ES-I3 (cell line): ENCODE measurements at regions not wholly inside any gene's neighbourhood (a gene's known extent, or its start where the extent isn't known, plus 50 kb on each side); places are given as distances from the start of the nearest gene placed in this dataset.

Experiments used
- H3K36me3 ChIP-seq: 2 replicates; pipeline ENCODE4 v1.6.1; 2013; ENCODE audit warnings: mild to moderate bottlenecking, low read length, control low read depth, moderate library complexity; ENCODE audit not compliant: insufficient read depth
- H3K4me1 ChIP-seq: 2 replicates; pipeline ENCODE4 v1.6.1; 2013; ENCODE audit warnings: mild to moderate bottlenecking, control low read depth, low read length; ENCODE audit not compliant: insufficient read depth
- H3K9ac ChIP-seq: 2 replicates; pipeline ENCODE4 v1.6.1; 2013; ENCODE audit warnings: low read depth, mild to moderate bottlenecking, low read length, moderate library complexity
- H3K9me3 ChIP-seq: 2 replicates; pipeline ENCODE4 v1.6.1; 2013; ENCODE audit warnings: mild to moderate bottlenecking, low read length, moderate library complexity; ENCODE audit not compliant: control insufficient read depth, insufficient read depth

DNA sequence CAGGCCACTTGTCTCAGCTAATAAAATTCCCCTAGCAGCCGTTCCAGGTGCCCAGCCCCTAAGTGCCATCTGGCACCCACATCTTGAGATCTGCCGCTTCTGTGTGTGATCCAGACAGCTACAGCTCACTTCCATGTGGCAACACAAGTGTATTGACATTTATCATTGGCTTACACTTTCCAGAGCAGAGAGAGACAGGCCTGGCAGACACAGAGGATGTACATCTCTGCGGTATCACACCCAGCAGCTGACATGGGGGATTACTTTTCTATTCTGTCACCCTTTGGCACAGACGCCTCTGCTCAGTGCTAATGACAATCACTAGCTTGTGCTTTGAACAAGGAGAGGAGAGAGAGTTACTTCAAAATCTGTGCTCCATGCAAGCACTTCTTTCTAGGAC lies 195.9 kb downstream of the KDR start:
- Histone ChIP-seq H3K4me1 (peaks cover 8% of the 10 kb centered on the region; the same call in 1 of the 2 replicates), H3K9me3 (no peaks in the 10 kb centered on the region), H3K36me3 (no peaks in the 10 kb centered on the region), H3K9ac (no peak overlapping the region)

DNA sequence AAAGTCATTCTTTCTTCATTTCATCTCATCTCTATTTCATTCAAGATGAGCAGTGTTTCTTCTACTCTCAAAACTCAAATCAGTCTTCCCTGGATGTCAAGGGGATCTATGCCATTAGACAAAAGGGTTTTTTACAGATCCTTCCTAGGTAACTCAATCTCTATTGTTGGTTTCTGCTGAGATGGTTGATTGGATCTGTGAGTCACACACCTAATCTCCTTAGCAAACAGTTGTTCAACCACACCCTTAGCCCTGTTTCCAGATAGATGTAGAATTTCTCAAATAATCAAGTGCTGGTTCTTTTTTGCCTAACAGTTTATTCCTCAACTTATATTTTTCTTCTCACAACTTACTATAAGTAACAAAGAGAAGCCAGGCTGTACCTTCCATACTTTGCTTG lies 200.5 kb downstream of the KDR start:
- Histone ChIP-seq H3K9me3 (no peaks in the 10 kb centered on the region), H3K9ac (no peak overlapping the region), H3K4me1 (no peaks in the 10 kb centered on the region), H3K36me3 (no peaks in the 10 kb centered on the region)

DNA sequence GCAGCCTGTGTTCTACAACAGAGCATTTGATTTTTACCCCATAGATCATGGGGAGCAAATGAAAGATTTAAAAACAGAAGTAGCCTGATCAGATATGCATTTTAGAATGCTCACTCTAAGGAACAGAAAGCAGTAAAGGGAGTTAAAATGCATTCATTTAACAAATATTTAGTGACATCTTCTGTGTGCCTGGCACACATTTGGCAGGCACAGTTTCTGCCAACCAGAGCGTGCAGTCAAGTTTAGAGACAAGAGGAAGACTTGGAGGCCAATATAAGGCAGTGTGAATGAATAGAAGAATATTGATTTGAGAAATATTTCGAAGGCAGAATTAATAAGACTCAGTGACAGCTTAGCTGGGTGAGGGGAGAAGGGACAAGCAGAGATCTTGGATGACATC lies 210.1 kb downstream of the KDR start:
- Histone ChIP-seq H3K36me3 (no peaks in the 10 kb centered on the region), H3K9ac (no peak overlapping the region), H3K4me1 (peaks cover 11% of the 10 kb centered on the region), H3K9me3 (no peaks in the 10 kb centered on the region)

DNA sequence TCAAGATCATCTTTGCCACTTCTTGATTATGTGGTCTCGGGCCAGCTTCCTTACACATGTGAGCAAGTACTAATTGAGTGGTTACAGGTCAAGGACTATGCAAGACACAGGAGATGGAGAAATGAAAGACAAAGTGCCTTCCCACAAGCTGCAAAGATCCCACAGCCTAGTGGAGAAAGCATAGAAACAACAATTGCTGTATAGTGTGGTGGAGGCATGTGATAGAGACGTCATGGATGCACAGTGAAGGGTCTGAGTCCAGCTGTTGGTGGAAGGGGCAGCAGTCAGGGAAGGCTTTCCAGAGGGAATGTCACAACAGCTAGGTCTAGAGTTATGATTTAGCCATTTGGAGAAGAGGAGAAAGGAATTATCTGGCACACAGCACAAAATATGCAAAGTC lies 210.6 kb downstream of the KDR start:
- Histone ChIP-seq H3K9ac (no peak overlapping the region), H3K4me1 (peaks cover 11% of the 10 kb centered on the region), H3K9me3 (no peaks in the 10 kb centered on the region), H3K36me3 (no peaks in the 10 kb centered on the region)

DNA sequence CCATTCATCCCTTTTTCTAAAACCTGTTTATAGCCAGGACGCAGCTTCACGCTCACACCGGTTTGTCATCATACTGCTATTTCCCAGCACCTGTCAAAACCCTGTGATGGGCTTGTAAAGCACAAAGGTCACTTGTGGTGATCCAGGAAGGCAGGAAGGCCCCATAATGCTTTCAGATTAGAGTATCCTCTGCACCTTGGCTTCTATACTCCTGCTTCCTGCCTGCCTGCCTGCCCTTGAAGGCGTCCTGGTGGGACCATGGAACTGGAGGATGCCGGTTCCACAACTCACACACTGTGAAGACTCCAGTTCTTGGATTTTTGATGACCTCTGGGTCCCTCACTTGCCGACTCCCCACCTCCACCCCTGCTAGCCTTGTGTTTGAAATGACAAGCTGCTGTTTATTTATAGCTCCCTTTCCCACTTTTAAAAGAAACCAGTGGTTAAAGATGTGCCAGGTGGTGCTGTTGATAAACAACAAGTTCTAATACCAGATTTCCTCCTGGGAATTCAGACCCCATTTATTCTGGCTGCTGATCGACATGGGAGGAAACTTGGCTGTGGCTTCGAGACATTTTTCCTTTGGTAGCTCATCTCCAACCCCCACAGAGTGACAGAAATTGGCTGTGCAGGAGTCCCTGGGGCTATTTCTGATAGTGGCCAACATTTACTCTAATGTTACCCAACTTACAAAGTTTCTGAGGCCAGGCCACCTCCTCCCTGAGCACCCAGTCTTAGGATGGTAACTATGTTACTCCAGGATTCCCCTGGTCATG lies 211.5 kb downstream of the KDR start:
- peaks cover 11% of the 10 kb centered on the region for H3K4me1 ChIP-seq
- no peaks in the 10 kb centered on the region for H3K9me3 ChIP-seq
- H3K9ac ChIP-seq, result no peak overlapping the region
- H3K36me3 ChIP-seq, result no peaks in the 10 kb centered on the region

DNA sequence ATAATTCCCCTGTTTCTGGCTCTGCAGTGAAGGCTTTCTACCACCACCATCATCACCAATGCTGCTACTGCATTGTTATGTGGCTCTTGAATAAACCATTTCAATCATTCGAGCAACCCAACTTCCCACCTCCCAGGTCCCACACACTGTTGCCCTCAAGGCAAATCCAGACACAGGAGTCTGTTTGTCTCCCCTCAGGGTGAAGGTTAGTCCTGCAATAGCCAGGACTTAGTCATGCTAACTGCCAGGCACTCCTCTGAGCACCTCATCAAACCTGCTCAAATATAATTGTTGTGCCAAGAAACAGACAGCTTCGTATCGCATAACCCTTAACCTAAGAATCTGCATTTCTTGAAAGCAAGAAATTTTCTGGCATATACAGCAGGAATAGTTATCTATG lies 213.2 kb downstream of the KDR start:
- Histone ChIP-seq H3K4me1 (peaks cover 11% of the 10 kb centered on the region), H3K9ac (no peak overlapping the region), H3K9me3 (peaks cover 6% of the 10 kb centered on the region; the same call in 1 of the 2 replicates), H3K36me3 (no peaks in the 10 kb centered on the region)

DNA sequence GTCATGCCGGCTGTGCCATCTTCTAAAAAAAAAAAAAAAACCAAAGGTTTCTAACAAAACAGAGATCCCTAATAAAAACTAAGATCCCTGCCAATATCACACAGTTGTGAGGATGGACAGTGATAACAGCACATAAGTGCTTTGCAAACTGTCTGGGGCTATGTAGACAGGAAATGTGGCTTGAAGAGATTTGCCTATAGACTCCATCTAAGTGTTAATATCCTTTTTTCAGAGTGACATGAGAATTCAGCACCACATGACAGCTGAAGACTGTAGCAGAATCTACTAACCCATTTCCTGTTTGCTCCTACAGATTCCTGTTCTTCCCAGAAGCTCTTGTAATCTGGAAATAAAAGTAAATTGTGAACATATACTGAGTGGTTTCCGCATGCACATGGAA lies 215.4 kb downstream of the KDR start:
- H3K4me1 ChIP-seq, result peaks cover 11% of the 10 kb centered on the region
- no peak overlapping the region for H3K9ac ChIP-seq

DNA sequence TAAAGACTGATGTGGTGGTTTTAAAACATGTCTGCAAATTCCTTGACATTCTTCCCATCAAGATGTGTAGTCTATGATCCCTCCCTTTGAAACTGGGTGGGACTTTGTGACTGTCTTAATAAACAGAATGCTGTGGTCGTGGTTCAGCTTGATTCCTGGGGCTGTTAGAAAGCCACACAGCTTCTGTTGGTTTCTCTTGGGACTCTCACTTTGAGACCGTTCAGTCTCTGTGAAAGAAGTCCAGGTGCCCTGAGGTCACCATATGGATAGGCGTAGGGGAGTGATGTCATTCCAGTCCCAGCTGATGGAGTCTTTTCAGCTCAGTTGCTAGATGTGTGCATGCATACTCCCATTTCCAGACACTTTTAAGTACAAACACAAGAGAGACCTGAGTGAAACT lies 216.6 kb downstream of the KDR start:
- Histone ChIP-seq H3K9me3 (peaks cover 6% of the 10 kb centered on the region; the same call in 1 of the 2 replicates), H3K36me3 (no peaks in the 10 kb centered on the region), H3K4me1 (peaks cover 11% of the 10 kb centered on the region), H3K9ac (no peak overlapping the region)

More for the DNA sequence above, 215.4 kb downstream of the KDR start:
- Histone ChIP-seq H3K9me3 (peaks cover 6% of the 10 kb centered on the region; the same call in 1 of the 2 replicates), H3K36me3 (no peaks in the 10 kb centered on the region)

DNA sequence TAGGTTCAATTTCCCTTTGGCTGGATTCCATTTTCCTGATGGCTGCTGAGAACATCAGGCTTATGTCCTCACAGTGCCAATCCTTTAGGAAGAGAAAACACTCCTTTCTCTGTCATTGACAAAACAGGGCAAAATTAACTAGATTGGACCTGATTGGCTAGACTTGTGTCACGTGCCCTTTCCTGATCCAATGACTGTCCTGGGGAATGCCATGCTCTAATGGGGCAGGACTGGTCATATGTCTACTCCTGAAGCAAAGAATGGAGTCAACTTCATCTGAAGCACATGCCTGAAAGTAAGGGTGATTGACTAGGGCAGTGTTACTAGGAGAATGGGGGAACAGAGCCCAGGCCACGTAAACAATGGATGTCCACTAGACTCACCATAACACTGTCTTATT lies 220.4 kb downstream of the KDR start:
- H3K4me1 ChIP-seq, result no peaks in the 10 kb centered on the region
- H3K9me3 ChIP-seq, result peaks cover 6% of the 10 kb centered on the region; the same call in 1 of the 2 replicates
- no peak overlapping the region for H3K9ac ChIP-seq
- H3K36me3 ChIP-seq, result no peaks in the 10 kb centered on the region

DNA sequence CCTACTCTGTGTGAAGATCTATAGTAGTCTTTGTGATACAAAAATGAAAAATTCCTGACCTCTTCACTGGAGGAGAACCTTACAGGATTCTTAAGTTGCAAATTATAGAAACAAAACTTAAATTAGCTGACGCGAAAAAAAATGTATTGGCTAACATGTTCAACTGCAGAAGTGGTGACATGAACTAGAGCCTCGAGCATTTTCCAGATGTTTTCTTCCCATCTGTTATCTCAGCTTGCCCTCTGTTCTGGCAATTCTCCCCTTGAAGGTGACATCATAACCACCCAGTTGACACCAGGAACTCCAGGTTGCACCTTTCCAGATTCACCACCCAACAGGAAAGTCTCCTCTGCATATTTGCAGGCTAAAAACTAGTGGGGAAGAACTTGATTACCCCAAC lies 222.4 kb downstream of the KDR start:
- Histone ChIP-seq H3K9me3 (peaks cover 6% of the 10 kb centered on the region; the same call in 1 of the 2 replicates), H3K36me3 (no peaks in the 10 kb centered on the region), H3K4me1 (no peaks in the 10 kb centered on the region), H3K9ac (no peak overlapping the region)

DNA sequence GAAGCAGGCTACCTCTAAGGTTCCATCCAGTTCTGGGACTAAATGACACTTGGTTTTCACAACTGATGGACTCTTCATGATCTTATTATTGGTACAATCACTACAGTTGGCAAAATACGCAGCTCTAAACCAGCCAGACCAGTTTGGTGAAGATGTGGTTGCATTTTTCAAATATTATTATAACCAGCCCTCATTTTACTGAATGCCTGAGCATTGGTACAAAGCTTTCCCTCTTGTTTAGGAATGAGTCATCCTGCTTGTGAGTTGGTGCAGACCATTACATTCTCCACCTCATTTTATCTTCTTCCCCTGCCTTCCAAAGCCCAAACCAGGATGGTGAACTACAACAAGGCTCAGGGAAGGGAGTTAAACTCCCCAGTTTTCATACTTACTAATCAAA lies 223.1 kb downstream of the KDR start:
- peaks cover 1% of the 10 kb centered on the region; the same call in 1 of the 2 replicates for H3K9me3 ChIP-seq
- no peaks in the 10 kb centered on the region for H3K4me1 ChIP-seq
- H3K9ac ChIP-seq, result no peak overlapping the region
- H3K36me3 ChIP-seq, result no peaks in the 10 kb centered on the region

DNA sequence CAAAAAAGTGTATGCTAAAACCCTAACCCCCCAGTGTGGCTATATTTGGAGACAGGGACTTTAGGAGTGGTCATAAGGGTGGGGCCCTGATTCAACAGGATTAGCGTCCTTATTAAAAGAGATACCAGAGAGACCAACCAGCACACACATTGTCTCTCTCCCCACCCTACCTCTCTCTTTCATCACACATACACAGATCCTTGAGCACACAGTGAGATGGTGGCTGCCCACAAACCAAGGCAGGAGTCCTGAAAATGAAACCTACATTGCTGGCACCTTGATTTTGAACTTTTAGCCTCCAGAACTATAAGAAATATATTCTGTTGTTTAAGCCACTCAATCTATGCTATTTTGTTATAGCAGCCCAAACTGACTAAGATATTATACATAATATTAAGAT lies 224.2 kb downstream of the KDR start:
- H3K9ac ChIP-seq, result no peak overlapping the region
- no peaks in the 10 kb centered on the region for H3K4me1 ChIP-seq
- no peaks in the 10 kb centered on the region for H3K9me3 ChIP-seq
- H3K36me3 ChIP-seq, result no peaks in the 10 kb centered on the region

DNA sequence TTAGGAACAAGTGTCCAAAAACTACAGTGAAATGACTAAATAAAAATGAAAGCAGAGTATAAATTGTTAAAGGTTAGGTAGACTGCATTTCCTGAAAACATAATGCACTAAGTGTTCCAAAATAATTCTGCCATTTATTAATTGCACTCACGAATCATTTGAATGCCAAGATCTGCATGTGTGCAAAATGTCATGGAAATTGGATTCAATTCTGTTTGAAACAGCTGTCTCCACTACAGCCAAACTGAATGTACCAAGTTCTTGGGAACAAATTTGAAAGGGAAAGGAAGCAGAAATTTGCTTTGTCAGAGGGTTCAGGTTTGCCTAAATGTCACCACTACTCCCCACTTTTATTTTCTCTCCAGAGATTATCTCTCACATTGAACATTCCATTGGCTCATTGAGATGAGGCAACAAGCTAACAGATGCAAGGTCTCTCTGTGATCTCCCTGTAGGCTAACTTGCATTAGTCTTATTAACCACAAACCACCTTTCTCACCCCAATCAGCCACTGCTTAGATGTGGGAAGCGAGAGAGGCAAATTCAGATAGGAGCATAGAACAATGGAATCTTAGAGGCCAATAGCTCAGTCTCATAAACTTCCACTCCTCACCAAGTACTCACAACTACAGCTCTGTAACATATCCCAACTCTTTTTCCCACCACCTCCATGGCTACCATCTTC lies 226.6 kb downstream of the KDR start:
- no peaks in the 10 kb centered on the region for H3K9me3 ChIP-seq
- no peak overlapping the region for H3K9ac ChIP-seq
- no peaks in the 10 kb centered on the region for H3K36me3 ChIP-seq
- no peaks in the 10 kb centered on the region for H3K4me1 ChIP-seq

DNA sequence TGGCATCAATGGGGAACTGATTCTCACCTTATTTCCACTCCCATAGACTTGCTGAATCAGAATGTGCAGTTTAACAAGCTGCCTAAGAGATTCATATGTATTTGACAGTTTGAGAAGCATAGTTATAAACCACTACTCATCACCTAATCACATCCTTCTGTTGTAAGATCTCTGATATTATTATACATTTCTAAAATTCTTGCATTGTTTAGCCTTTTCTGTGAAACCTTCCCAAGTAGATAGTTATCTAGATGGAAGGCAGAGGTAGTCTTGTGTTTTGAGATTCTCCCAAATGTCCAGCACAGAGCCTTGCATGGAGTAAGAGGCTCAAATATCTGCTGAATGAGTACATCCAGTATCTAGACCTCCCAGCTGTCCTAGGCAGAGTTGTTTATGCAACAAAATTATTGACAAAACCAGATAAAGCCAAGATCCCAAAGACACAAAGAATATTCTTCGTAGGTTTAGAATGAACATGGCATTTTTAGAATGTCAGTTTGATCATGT lies 227.3 kb downstream of the KDR start:
- Histone ChIP-seq H3K9ac (no peak overlapping the region), H3K9me3 (no peaks in the 10 kb centered on the region), H3K4me1 (no peaks in the 10 kb centered on the region), H3K36me3 (no peaks in the 10 kb centered on the region)

DNA sequence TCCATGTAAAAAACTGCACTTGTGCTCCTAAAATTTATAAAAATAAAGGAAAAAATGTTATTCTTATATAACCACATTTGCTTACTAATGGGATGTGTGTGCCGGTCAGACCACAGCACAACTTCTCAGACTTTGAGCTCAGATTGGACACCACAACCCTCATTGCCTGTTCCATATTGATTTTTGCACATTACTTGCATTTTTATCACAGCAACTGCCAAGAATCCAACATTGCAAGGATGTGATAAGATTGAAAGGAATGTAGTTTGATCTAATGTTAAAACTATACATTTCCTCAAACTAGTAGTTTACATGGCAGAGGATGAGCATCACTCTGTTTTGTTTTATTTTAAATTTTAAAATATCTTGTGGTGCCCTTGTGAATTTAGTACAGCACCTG lies 227.8 kb downstream of the KDR start:
- H3K4me1 ChIP-seq, result no peaks in the 10 kb centered on the region
- H3K9ac ChIP-seq, result no peak overlapping the region
- no peaks in the 10 kb centered on the region for H3K36me3 ChIP-seq
- no peaks in the 10 kb centered on the region for H3K9me3 ChIP-seq
